A549 (cell line): ENCODE measurements at regions not wholly inside any gene's neighbourhood (a gene's known extent, or its start where the extent isn't known, plus 50 kb on each side); places are given as distances from the start of the nearest gene placed in this dataset.

ENCODE experiments used
- POLR2A ChIP-seq: IDR thresholded peaks from 2 replicates; pipeline ENCODE4 v1.6.1; 2012; ENCODE audit warnings: mild to moderate bottlenecking, low read length
- TF ChIP-seq, protein P1 (sequence below): fragments of 150-350 bp; IDR thresholded peaks from 2 replicates; pipeline ENCODE4 v1.6.1; 2014; ENCODE audit warnings: low read depth, mild to moderate bottlenecking, low read length
- TF ChIP-seq, protein P2 (sequence below): fragments of >200 bp; sonication (Bioruptor Twin); formaldehyde crosslinking; IDR thresholded peaks from 3 replicates; pipeline ENCODE4 v1.5.1; 2016

GRCh38 chr1:201713086-201713810 lies 115.7 kb upstream of the IPO9 start:
- TF ChIP-seq, protein P1, sequence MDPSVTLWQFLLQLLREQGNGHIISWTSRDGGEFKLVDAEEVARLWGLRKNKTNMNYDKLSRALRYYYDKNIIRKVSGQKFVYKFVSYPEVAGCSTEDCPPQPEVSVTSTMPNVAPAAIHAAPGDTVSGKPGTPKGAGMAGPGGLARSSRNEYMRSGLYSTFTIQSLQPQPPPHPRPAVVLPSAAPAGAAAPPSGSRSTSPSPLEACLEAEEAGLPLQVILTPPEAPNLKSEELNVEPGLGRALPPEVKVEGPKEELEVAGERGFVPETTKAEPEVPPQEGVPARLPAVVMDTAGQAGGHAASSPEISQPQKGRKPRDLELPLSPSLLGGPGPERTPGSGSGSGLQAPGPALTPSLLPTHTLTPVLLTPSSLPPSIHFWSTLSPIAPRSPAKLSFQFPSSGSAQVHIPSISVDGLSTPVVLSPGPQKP: no peak
- TF ChIP-seq, protein P2, sequence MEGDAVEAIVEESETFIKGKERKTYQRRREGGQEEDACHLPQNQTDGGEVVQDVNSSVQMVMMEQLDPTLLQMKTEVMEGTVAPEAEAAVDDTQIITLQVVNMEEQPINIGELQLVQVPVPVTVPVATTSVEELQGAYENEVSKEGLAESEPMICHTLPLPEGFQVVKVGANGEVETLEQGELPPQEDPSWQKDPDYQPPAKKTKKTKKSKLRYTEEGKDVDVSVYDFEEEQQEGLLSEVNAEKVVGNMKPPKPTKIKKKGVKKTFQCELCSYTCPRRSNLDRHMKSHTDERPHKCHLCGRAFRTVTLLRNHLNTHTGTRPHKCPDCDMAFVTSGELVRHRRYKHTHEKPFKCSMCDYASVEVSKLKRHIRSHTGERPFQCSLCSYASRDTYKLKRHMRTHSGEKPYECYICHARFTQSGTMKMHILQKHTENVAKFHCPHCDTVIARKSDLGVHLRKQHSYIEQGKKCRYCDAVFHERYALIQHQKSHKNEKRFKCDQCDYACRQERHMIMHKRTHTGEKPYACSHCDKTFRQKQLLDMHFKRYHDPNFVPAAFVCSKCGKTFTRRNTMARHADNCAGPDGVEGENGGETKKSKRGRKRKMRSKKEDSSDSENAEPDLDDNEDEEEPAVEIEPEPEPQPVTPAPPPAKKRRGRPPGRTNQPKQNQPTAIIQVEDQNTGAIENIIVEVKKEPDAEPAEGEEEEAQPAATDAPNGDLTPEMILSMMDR: no peak
- no peak for TF ChIP-seq POLR2A
